ENCODE measurements at regions not wholly inside any gene's neighbourhood (a gene's known extent, or its start where the extent isn't known, plus 50 kb on each side); places are given as distances from the start of the nearest gene placed in this dataset.

- Histone ChIP-seq H3K9ac (ENCODE audit: low read length) (no peak overlapping the region), H3K79me2 (replicated peaks; ENCODE audit: insufficient read depth, low read length) (no peaks in the 10 kb centered on the region), H3K4me2 (ENCODE audit: low read length) (no peak overlapping the region), H2AFZ (ENCODE audit: low read depth, low read length) (no peak overlapping the region), H3K9me3 (ENCODE audit: low read length) (no peaks in the 10 kb centered on the region), H4K20me1 (ENCODE audit: insufficient read depth) (no peaks in the 10 kb centered on the region), H3K9me2 (ENCODE audit: insufficient read depth, low read length) (no peaks in the 10 kb centered on the region), H3K27me3 (ENCODE audit: insufficient read depth, low read depth, low read length) (no peaks in the 10 kb centered on the region), H3K27ac (ENCODE audit: low read length) (no peak overlapping the region), H3F3A (ENCODE audit: insufficient read depth, low read length, poor library complexity, severe bottlenecking) (no peaks in the 10 kb centered on the region), H3K4me3 (ENCODE audit: low read length) (no peak overlapping the region), H3K36me3 (ENCODE audit: insufficient read depth, low read length) (no peaks in the 10 kb centered on the region)
- no peak for TF ChIP-seq POLR2AphosphoS5 (IDR thresholded peaks at IDR 0.05)
- no peak for TF ChIP-seq TAF1 (IDR thresholded peaks at IDR 0.05; ENCODE audit: low read depth)
- no peak for TF ChIP-seq EZH2 (IDR thresholded peaks at IDR 0.05; ENCODE audit: borderline replicate concordance, insufficient read depth, low read length, poor library complexity, severe bottlenecking)
- TF ChIP-seq SMC3 (conservative IDR thresholded peaks at IDR 0.05; ENCODE audit: poor library complexity) = no peak
- TF ChIP-seq REST (IDR thresholded peaks at IDR 0.05; ENCODE audit: borderline replicate concordance) = no peak
- TF ChIP-seq RAD21 (conservative IDR thresholded peaks at IDR 0.05) = no peak
- TF ChIP-seq MXI1 (conservative IDR thresholded peaks at IDR 0.05; ENCODE audit: poor library complexity, severe bottlenecking) = no peak
- no peak for TF ChIP-seq EP300 (conservative IDR thresholded peaks at IDR 0.05; ENCODE audit: poor library complexity, severe bottlenecking)
- no peak for TF ChIP-seq CTCF (IDR thresholded peaks at IDR 0.05; ENCODE audit: poor library complexity, severe bottlenecking)
Observed at GRCh38 chr2:234243871-234244565, 193.5 kb downstream of the SPP2 start.

GRCh38 chr2:234242459-234242836 lies 191.9 kb downstream of the SPP2 start:
- Histone ChIP-seq H2AFZ (ENCODE audit: low read depth, low read length) (no peak overlapping the region), H4K20me1 (ENCODE audit: insufficient read depth) (no peaks in the 10 kb centered on the region), H3K9me3 (ENCODE audit: low read length) (no peaks in the 10 kb centered on the region), H3K9me2 (ENCODE audit: insufficient read depth, low read length) (no peaks in the 10 kb centered on the region), H3F3A (ENCODE audit: insufficient read depth, low read length, poor library complexity, severe bottlenecking) (no peaks in the 10 kb centered on the region), H3K9ac (ENCODE audit: low read length) (no peak overlapping the region), H3K27ac (ENCODE audit: low read length) (no peak overlapping the region), H3K4me2 (ENCODE audit: low read length) (no peak overlapping the region), H3K4me3 (ENCODE audit: low read length) (no peak overlapping the region), H3K36me3 (ENCODE audit: insufficient read depth, low read length) (no peaks in the 10 kb centered on the region), H3K79me2 (replicated peaks; ENCODE audit: insufficient read depth, low read length) (no peaks in the 10 kb centered on the region), H3K27me3 (ENCODE audit: insufficient read depth, low read depth, low read length) (no peaks in the 10 kb centered on the region)
- TF ChIP-seq TAF1 (IDR thresholded peaks at IDR 0.05; ENCODE audit: low read depth) (no peak), REST (IDR thresholded peaks at IDR 0.05; ENCODE audit: borderline replicate concordance) (no peak), SMC3 (conservative IDR thresholded peaks at IDR 0.05; ENCODE audit: poor library complexity) (no peak), MXI1 (conservative IDR thresholded peaks at IDR 0.05; ENCODE audit: poor library complexity, severe bottlenecking) (no peak), EP300 (conservative IDR thresholded peaks at IDR 0.05; ENCODE audit: poor library complexity, severe bottlenecking) (no peak), POLR2AphosphoS5 (IDR thresholded peaks at IDR 0.05) (no peak), EZH2 (IDR thresholded peaks at IDR 0.05; ENCODE audit: borderline replicate concordance, insufficient read depth, low read length, poor library complexity, severe bottlenecking) (no peak), RAD21 (conservative IDR thresholded peaks at IDR 0.05) (no peak), CTCF (IDR thresholded peaks at IDR 0.05; ENCODE audit: poor library complexity, severe bottlenecking) (no peak)
